Astrocyte of the cerebellum (primary cell): ENCODE measurements at regions not wholly inside any gene's neighbourhood (a gene's known extent, or its start where the extent isn't known, plus 50 kb on each side); places are given as distances from the start of the nearest gene placed in this dataset.

Experiments
- DNase-seq: peaks from one replicate; pipeline ENCODE4 v3.0.0-alpha.2; 2011; ENCODE audit warnings: low read depth
- H3K4me3 ChIP-seq: 2 replicates; pipeline ENCODE4 v1.5.1; 2011; ENCODE audit warnings: mild to moderate bottlenecking, low read depth, low read length, moderate library complexity
- CTCF ChIP-seq: IDR thresholded peaks from 2 replicates; pipeline ENCODE4 v1.5.1; 2012; ENCODE audit warnings: low read length, low read depth, moderate library complexity, mild to moderate bottlenecking; ENCODE audit errors: missing control alignments
- in situ Hi-C: cut with HindIII; loops from 2 replicates; pipeline ENCODE4 v1.10.0; 2017; ENCODE audit warnings: low sequenced_read_pairs

- TF ChIP-seq CTCF, result no peak
- in situ Hi-C loops, result no loop called here
- no peak for DNase-seq
- H3K4me3 ChIP-seq, result no peak overlapping the region
Measured at GRCh38 chr4:153919667-153920066, 130.8 kb upstream of the SFRP2 start.

GRCh38 chr4:153916273-153916755, 127.4 kb upstream of the SFRP2 start:
- DNase-seq, result no peak
- no peak for TF ChIP-seq CTCF
- in situ Hi-C loops, result no loop called here
- no peak overlapping the region for H3K4me3 ChIP-seq

DNA sequence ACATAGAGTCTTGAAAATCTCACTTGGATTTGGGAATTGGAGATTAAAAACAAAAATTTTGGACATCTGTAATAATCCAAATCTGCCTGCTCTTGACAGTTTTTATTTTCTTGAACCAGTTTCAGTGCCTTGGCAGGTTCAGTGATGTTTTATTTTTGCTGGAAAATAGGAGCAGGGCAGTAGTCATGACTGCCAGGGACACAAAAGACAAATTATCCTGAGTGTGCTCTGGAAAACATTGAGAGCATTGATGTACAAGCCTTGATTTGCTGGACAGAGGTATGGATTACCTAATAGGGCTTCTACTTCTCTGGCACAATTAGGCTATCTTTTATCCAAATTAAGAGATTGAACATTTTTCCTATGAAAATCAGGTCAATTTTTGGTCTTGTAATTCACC, 123.4 kb upstream of the SFRP2 start:
- in situ Hi-C loops, result no loop called here
- no peak for DNase-seq
- no peak for TF ChIP-seq CTCF
- no peak overlapping the region for H3K4me3 ChIP-seq

DNA sequence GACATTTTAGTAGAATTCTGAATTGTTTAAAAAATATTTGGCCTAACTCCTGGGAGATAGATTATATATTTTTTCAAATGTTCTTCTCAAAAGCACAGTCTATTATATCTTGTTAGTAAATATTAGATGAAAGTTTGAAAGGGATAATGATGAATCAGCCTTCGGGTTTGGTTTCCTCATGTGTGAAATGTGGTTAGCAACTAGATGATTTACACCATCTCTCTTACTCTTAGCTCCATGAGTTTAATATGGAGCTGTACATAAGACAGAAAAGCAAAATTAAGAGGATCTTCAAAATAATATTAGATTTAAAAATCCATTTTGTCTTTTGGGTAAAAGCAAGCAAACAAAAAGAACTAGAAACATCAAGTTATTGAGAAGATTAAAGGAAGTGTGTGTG, 120.8 kb upstream of the SFRP2 start:
- no peak for TF ChIP-seq CTCF
- in situ Hi-C loops, result no loop called here
- H3K4me3 ChIP-seq, result no peak overlapping the region
- no peak for DNase-seq

DNA sequence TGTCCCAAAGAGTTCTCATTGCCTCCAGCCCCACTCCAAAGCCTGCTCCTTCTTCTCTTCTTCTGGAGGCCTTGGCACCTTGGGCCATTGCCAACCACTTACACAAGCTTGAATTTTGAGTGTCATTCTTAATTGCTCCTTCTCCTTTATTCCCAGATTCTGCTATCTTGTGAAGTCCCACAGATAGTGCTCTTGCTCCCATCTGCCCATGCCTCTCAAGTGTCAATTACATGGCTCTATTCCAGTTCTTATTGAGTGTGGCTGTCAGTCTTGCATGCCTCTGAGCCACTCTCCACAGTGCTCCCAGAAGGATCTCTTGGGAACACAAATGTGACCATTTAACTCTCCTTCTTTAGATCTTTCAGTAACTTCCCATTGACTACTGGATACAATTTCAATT, 117.3 kb upstream of the SFRP2 start:
- no peak overlapping the region for H3K4me3 ChIP-seq
- TF ChIP-seq CTCF, result no peak
- in situ Hi-C loops, result no loop called here
- no peak for DNase-seq

GRCh38 chr4:153905231-153905630, 116.3 kb upstream of the SFRP2 start:
- in situ Hi-C loops, result no loop called here
- TF ChIP-seq CTCF, result no peak
- DNase-seq, result no peak
- H3K4me3 ChIP-seq, result no peak overlapping the region

DNA sequence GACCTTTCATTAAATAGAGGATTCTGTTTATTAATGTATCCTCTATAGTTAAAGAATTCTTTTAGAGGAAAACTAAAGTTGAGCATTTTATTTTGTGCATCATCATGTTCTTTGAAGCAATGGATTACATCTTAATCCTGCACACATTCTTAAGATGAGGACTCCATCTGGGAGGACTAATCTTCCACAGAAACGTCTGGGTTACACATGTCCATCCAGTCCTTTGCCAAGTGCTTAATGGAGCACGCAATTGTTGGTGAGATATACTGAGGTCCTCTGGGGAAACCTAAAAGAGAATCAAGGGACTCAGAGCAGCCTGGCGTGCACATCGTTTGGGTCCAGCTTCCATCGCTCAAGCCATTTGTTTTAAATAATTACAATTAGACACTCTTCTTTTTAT, 115.1 kb upstream of the SFRP2 start:
- in situ Hi-C loops, result no loop called here
- H3K4me3 ChIP-seq, result no peak overlapping the region
- DNase-seq, result no peak

More for the DNA sequence above, 115.1 kb upstream of the SFRP2 start:
- no peak for TF ChIP-seq CTCF
